Panc1 (cell line): ENCODE measurements at regions not wholly inside any gene's neighbourhood (a gene's known extent, or its start where the extent isn't known, plus 50 kb on each side); places are given as distances from the start of the nearest gene placed in this dataset.

ENCODE experiments used
- POLR2AphosphoS5 ChIP-seq: IDR thresholded peaks from 2 replicates; pipeline ENCODE4 v1.6.1; 2012; ENCODE audit warnings: mild to moderate bottlenecking, low read depth, low read length, moderate library complexity
- SIN3A ChIP-seq: IDR thresholded peaks from 2 replicates; pipeline ENCODE4 v1.6.1; 2012; ENCODE audit warnings: low read depth, mild to moderate bottlenecking, low read length, moderate library complexity, borderline replicate concordance; ENCODE audit not compliant: insufficient read depth
- TCF7L2 ChIP-seq: IDR thresholded peaks from 2 replicates; pipeline ENCODE4 v1.6.1; 2011; ENCODE audit warnings: mild to moderate bottlenecking, low read depth, low read length, inconsistent platforms
- TF ChIP-seq, protein P1 (sequence below): fragments of 450-650 bp; IDR thresholded peaks from 2 replicates; pipeline ENCODE4 v1.5.1; 2017; ENCODE audit warnings: mild to moderate bottlenecking

- TF ChIP-seq, protein P1, sequence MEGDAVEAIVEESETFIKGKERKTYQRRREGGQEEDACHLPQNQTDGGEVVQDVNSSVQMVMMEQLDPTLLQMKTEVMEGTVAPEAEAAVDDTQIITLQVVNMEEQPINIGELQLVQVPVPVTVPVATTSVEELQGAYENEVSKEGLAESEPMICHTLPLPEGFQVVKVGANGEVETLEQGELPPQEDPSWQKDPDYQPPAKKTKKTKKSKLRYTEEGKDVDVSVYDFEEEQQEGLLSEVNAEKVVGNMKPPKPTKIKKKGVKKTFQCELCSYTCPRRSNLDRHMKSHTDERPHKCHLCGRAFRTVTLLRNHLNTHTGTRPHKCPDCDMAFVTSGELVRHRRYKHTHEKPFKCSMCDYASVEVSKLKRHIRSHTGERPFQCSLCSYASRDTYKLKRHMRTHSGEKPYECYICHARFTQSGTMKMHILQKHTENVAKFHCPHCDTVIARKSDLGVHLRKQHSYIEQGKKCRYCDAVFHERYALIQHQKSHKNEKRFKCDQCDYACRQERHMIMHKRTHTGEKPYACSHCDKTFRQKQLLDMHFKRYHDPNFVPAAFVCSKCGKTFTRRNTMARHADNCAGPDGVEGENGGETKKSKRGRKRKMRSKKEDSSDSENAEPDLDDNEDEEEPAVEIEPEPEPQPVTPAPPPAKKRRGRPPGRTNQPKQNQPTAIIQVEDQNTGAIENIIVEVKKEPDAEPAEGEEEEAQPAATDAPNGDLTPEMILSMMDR = no peak
- TF ChIP-seq SIN3A (no peak), TCF7L2 (no peak), POLR2AphosphoS5 (no peak)
Observed at GRCh38 chr9:82637368-82637767, 425.6 kb downstream of the RASEF start.
